Chondrocyte (in vitro differentiated cells): ENCODE measurements at regions not wholly inside any gene's neighbourhood (a gene's known extent, or its start where the extent isn't known, plus 50 kb on each side); places are given as distances from the start of the nearest gene placed in this dataset.

ENCODE experiments used
- DNase-seq: peaks from one replicate; pipeline ENCODE4 v3.0.0; 2021; ENCODE audit warnings: mixed read lengths, low spot score
- H3K27ac Mint-ChIP-seq: one replicate; pipeline ENCODE4 v1.8.0; 2021; ENCODE audit warnings: mild to moderate bottlenecking, moderate library complexity, mixed read lengths; ENCODE audit not compliant: unreplicated experiment
- H3K27me3 Mint-ChIP-seq: 2 replicates; pipeline ENCODE4 v1.8.0; 2021; ENCODE audit warnings: low read depth, mixed read lengths
- H3K36me3 Mint-ChIP-seq: 2 replicates; pipeline ENCODE4 v1.8.0; 2021; ENCODE audit warnings: low read depth, mixed read lengths
- H3K4me1 Mint-ChIP-seq: 2 replicates; pipeline ENCODE4 v1.8.0; 2021; ENCODE audit warnings: low read depth, mild to moderate bottlenecking, mixed read lengths
- H3K4me3 Mint-ChIP-seq: one replicate; pipeline ENCODE4 v1.8.0; 2021; ENCODE audit warnings: mild to moderate bottlenecking, moderate library complexity, mixed read lengths; ENCODE audit not compliant: unreplicated experiment
- H3K9me3 Mint-ChIP-seq: 2 replicates; pipeline ENCODE4 v1.8.0; 2021; ENCODE audit warnings: low read depth, mixed read lengths
- CTCF ChIP-seq: fragments of 200-600 bp; sonication (generic); IDR thresholded peaks from 2 replicates; pipeline ENCODE4 v1.5.0; 2021; ENCODE audit warnings: antibody characterized with exemption, mild to moderate bottlenecking, moderate library complexity

- no peak for TF ChIP-seq CTCF
- Mint-ChIP-seq H3K27me3 (peaks cover 21% of the 10 kb centered on the region), H3K36me3 (no peaks in the 10 kb centered on the region), H3K9me3 (no peaks in the 10 kb centered on the region), H3K27ac (no peak overlapping the region), H3K4me1 (no peaks in the 10 kb centered on the region), H3K4me3 (no peak overlapping the region)
- no peak for DNase-seq
Measured at GRCh38 chr9:28014212-28014611, 440.9 kb upstream of the C9orf72 start.

- no peaks in the 10 kb centered on the region for H3K4me1 Mint-ChIP-seq
- H3K4me3 Mint-ChIP-seq, result no peak overlapping the region
- no peak overlapping the region for H3K27ac Mint-ChIP-seq
- H3K9me3 Mint-ChIP-seq, result no peaks in the 10 kb centered on the region
- no peak for TF ChIP-seq CTCF
- DNase-seq, result no peak
- peaks cover 14% of the 10 kb centered on the region for H3K27me3 Mint-ChIP-seq
- H3K36me3 Mint-ChIP-seq, result no peaks in the 10 kb centered on the region
Measured at GRCh38 chr9:28024676-28025075, 451.4 kb upstream of the C9orf72 start.

- Mint-ChIP-seq H3K27me3 (peaks cover 14% of the 10 kb centered on the region), H3K27ac (no peak overlapping the region), H3K9me3 (no peaks in the 10 kb centered on the region), H3K36me3 (no peaks in the 10 kb centered on the region), H3K4me3 (no peak overlapping the region), H3K4me1 (no peaks in the 10 kb centered on the region)
- no peak for DNase-seq
- no peak for TF ChIP-seq CTCF
Measured at GRCh38 chr9:28025186-28025585, 451.9 kb upstream of the C9orf72 start.

- Mint-ChIP-seq H3K9me3 (no peaks in the 10 kb centered on the region), H3K27me3 (peaks cover 12% of the 10 kb centered on the region), H3K27ac (no peak overlapping the region), H3K4me1 (no peaks in the 10 kb centered on the region), H3K4me3 (no peak overlapping the region), H3K36me3 (no peaks in the 10 kb centered on the region)
- no peak for DNase-seq
- TF ChIP-seq CTCF, result no peak
Measured at GRCh38 chr9:28031521-28032267, 458.4 kb upstream of the C9orf72 start.

GRCh38 chr9:28032268-28032590, 458.9 kb upstream of the C9orf72 start:
- H3K9me3 Mint-ChIP-seq, result no peaks in the 10 kb centered on the region
- no peaks in the 10 kb centered on the region for H3K4me1 Mint-ChIP-seq
- no peaks in the 10 kb centered on the region for H3K36me3 Mint-ChIP-seq
- no peak overlapping the region for H3K27ac Mint-ChIP-seq
- H3K27me3 Mint-ChIP-seq, result peaks cover 10% of the 10 kb centered on the region
- no peak for TF ChIP-seq CTCF
- no peak overlapping the region for H3K4me3 Mint-ChIP-seq
- DNase-seq, result no peak
